BE2C (cell line): ENCODE measurements at regions not wholly inside any gene's neighbourhood (a gene's known extent, or its start where the extent isn't known, plus 50 kb on each side); places are given as distances from the start of the nearest gene placed in this dataset.
"Not testable (repeated sequence)": the region's sequence is repeated elsewhere in the genome, so short reads cannot be mapped to it uniquely, and the experiment has no call there.

Experiments used
- DNase-seq: peaks from one replicate; pipeline ENCODE4 v3.0.0-alpha.2; 2020
- H3K27me3 ChIP-seq: fragments of 250-450 bp; sonication (Bioruptor Pico); 2 replicates; pipeline ENCODE4 v1.5.1; 2020; ENCODE audit warnings: mild to moderate bottlenecking
- H3K36me3 ChIP-seq: fragments of 250-450 bp; sonication (Bioruptor Pico); 2 replicates; pipeline ENCODE4 v1.5.1; 2020; ENCODE audit warnings: mild to moderate bottlenecking
- H3K4me1 ChIP-seq: fragments of 250-450 bp; sonication (Bioruptor Pico); 2 replicates; pipeline ENCODE4 v1.5.1; 2020
- H3K4me3 ChIP-seq: 2 replicates; pipeline ENCODE4 v1.5.1; 2011; ENCODE audit warnings: low read depth, low read length
- H3K9me3 ChIP-seq: fragments of 250-450 bp; sonication (Bioruptor Pico); 2 replicates; pipeline ENCODE4 v1.5.1; 2020
- TF ChIP-seq, protein P1 (sequence below): IDR thresholded peaks from 2 replicates; pipeline ENCODE4 v1.5.1; 2012; ENCODE audit warnings: mild to moderate bottlenecking, low read depth, low read length

DNA sequence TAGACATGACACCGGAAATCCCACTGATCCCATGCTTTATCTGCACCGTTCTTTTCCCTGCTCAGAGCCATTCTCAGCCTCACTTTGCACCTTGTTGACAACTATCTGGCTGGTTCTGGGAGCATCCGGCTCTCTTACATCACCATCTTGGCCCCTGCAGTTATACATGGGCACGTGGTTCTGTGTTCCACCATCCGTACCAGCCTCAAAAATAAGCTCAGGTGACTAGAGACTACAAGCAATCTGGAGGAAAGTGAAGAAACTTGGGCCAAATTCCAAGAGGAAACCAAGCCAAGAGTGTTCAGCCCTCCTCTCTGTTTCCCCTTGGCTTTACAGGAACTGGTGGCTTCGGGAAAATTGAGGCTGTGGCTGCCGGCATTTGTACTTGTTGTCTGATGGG is 244.6 kb upstream of the ACVR2A start:
- Histone ChIP-seq H3K27me3 (no peaks in the 10 kb centered on the region), H3K36me3 (no peaks in the 10 kb centered on the region), H3K9me3 (no peaks in the 10 kb centered on the region), H3K4me1 (no peaks in the 10 kb centered on the region), H3K4me3 (no peak overlapping the region)
- DNase-seq = no peak
- TF ChIP-seq, protein P1, sequence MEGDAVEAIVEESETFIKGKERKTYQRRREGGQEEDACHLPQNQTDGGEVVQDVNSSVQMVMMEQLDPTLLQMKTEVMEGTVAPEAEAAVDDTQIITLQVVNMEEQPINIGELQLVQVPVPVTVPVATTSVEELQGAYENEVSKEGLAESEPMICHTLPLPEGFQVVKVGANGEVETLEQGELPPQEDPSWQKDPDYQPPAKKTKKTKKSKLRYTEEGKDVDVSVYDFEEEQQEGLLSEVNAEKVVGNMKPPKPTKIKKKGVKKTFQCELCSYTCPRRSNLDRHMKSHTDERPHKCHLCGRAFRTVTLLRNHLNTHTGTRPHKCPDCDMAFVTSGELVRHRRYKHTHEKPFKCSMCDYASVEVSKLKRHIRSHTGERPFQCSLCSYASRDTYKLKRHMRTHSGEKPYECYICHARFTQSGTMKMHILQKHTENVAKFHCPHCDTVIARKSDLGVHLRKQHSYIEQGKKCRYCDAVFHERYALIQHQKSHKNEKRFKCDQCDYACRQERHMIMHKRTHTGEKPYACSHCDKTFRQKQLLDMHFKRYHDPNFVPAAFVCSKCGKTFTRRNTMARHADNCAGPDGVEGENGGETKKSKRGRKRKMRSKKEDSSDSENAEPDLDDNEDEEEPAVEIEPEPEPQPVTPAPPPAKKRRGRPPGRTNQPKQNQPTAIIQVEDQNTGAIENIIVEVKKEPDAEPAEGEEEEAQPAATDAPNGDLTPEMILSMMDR = no peak

DNA sequence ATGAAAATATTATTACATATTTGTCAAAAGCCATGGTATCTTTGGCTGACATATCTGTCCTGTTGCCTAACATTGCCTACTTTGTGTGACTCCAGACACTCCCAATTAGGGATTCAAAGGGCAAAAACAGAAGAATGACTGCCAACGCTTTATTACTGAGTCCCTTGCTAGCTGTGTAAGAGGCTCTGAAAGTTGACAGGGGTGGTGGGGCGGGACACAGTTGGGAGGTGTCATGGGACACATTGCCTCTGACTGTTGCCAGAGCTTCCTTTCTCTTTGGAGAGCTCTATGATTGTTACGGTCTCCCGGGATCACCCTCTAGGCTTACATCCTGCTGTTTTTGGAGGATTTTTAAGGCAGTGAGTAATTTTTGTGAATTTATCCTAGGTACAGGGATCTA is 249.6 kb upstream of the ACVR2A start:
- Histone ChIP-seq H3K36me3 (no peaks in the 10 kb centered on the region), H3K9me3 (no peaks in the 10 kb centered on the region), H3K4me3 (no peak overlapping the region), H3K27me3 (no peaks in the 10 kb centered on the region), H3K4me1 (no peaks in the 10 kb centered on the region)
- TF ChIP-seq, protein P1 = no peak
- DNase-seq = no peak

DNA sequence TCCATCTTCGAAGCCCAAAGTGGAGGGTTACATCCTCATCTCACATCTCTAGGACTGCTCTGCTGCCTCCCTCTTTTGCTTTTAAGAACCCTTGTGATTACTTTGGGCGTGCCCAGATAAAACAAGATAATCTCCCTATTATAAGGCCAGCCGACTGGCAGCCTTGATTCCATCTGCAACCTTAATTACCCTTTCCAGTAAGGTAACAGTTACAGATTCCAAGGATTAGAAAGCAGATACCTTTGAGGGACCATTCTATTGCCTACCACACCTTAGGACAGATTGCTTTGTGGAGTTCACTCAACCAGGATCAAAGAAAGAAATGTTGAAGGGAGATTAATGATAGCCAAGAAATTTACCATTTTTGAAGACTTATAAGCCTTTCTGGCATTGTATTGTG is 250.8 kb upstream of the ACVR2A start:
- DNase-seq = no peak
- Histone ChIP-seq H3K4me1 (no peaks in the 10 kb centered on the region), H3K36me3 (no peaks in the 10 kb centered on the region), H3K9me3 (no peaks in the 10 kb centered on the region), H3K27me3 (no peaks in the 10 kb centered on the region), H3K4me3 (no peak overlapping the region)
- TF ChIP-seq, protein P1 = no peak

DNA sequence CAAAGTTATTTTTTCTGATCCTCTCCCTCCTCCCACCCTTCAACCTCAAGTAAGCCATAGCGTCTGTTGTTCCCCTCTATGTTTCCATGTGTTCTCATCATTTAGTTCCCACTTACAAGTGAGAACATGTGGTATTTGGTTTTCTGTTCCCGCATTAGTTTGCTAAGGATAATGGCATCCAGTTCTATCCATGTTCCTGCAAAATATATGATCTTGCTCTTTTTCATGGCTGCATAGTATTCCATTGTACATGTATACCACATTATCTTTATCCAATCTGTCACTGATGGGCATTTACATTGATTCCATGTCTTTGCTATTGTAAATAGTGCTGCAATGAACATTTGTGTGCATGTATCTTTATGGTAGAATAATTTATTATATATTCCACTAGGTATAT is 252.0 kb upstream of the ACVR2A start:
- H3K27me3 ChIP-seq, H3K36me3 ChIP-seq, H3K9me3 ChIP-seq, DNase-seq, H3K4me3 ChIP-seq, H3K4me1 ChIP-seq: not testable (repeated sequence)

DNA sequence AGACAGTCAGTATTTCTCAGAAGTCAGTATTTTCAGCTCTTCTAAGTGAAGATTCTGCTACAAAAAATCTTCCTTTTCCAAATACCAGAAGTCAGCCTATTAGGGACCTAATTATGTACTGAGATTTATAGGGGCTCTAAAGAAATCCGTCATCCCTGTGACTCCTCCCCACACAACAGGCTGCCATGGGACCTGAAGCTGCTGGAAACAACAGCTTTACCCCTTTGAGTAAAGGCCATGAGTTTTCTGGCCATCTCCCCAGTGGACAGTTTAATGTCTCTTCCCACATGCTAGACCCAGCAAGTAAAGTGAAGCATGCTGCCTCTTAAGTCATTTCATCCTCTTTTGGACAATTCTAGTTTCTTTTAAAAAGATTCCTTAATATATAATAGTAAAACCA is 255.7 kb upstream of the ACVR2A start:
- DNase-seq = no peak
- TF ChIP-seq, protein P1 = no peak
- no peaks in the 10 kb centered on the region for H3K36me3 ChIP-seq
- no peak overlapping the region for H3K4me3 ChIP-seq
- H3K27me3 ChIP-seq = no peaks in the 10 kb centered on the region
- H3K9me3 ChIP-seq = no peaks in the 10 kb centered on the region
- no peaks in the 10 kb centered on the region for H3K4me1 ChIP-seq

DNA sequence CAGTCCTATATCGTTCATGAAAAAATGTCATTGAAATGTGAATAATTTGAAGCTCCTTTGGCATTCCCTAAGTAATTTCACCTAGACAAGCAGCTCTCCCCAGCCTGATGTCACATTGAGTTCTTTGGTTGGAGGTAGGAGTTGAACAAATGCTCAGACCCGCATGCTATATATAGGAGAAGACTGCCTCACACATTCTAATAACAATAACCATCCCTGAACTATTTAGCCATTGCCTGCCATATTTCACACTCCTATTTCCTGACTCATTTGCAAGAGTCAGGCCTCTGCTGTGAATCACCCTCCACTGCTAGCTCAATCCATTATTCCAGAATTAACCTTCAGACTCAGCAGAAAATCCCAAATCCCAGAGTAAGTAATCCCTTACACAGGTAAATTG is 256.6 kb upstream of the ACVR2A start:
- Histone ChIP-seq H3K9me3 (no peaks in the 10 kb centered on the region), H3K36me3 (no peaks in the 10 kb centered on the region), H3K27me3 (no peaks in the 10 kb centered on the region), H3K4me1 (no peaks in the 10 kb centered on the region), H3K4me3 (no peak overlapping the region)
- no peak for DNase-seq
- TF ChIP-seq, protein P1 = no peak

DNA sequence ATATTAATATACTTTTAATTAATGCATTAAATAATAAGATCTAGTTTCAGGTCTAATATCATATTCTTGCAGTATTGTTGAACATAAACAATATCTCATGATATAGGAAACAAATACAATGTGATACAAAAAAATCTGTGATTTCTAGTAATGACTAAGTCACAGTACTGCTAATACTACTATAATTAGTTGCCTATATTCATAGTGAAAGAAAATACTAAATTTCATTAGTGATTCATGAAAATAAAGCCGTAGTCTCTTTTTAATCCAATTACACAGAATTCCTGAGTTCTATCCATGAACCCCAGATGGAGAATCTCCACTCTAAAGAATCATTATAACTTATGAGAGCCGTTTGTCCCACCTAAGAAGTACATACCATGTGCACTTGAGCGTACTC is 266.3 kb upstream of the ACVR2A start:
- Histone ChIP-seq H3K4me1 (no peaks in the 10 kb centered on the region), H3K9me3 (no peaks in the 10 kb centered on the region), H3K4me3 (no peak overlapping the region), H3K27me3 (no peaks in the 10 kb centered on the region), H3K36me3 (no peaks in the 10 kb centered on the region)
- DNase-seq = no peak
- TF ChIP-seq, protein P1 = no peak
